OCI-LY7 (cell line): ENCODE measurements at regions not wholly inside any gene's neighbourhood (a gene's known extent, or its start where the extent isn't known, plus 50 kb on each side); places are given as distances from the start of the nearest gene placed in this dataset.

ENCODE experiments used
- EZH2phosphoT487 ChIP-seq: fragments of 200-600 bp; sonication (generic); IDR thresholded peaks from 2 replicates; pipeline ENCODE4 v1.6.1; 2018; ENCODE audit warnings: low read depth, borderline replicate concordance, mild to moderate bottlenecking, mixed run types, antibody characterized with exemption, low read length, moderate library complexity, mixed read lengths
- TF ChIP-seq, protein P1 (sequence below): fragments of 200-600 bp; sonication (generic); conservative IDR thresholded peaks from 2 replicates; pipeline ENCODE4 v1.5.1; 2014; ENCODE audit warnings: mild to moderate bottlenecking, antibody characterized with exemption, low read length, moderate library complexity, mixed read lengths

DNA sequence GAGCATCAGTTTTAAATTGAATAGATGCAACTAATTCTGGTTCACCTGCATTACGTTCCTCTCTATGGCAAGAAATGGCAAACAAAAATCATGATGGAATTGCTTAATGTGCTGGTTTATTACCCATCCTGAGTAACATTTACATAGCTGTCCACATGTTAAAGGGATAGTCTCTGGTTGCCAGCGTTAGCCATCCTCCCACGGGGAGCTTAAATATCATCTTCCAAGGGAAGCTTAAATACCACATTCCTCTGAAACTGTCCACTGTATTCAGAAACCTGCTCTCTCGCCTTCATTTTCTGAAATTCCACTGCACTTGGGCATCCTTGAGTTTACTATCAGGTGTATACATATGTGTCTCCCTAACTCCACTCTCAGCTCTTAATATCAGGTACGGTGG, 586.6 kb downstream of the TLL1 start:
- TF ChIP-seq, protein P1, sequence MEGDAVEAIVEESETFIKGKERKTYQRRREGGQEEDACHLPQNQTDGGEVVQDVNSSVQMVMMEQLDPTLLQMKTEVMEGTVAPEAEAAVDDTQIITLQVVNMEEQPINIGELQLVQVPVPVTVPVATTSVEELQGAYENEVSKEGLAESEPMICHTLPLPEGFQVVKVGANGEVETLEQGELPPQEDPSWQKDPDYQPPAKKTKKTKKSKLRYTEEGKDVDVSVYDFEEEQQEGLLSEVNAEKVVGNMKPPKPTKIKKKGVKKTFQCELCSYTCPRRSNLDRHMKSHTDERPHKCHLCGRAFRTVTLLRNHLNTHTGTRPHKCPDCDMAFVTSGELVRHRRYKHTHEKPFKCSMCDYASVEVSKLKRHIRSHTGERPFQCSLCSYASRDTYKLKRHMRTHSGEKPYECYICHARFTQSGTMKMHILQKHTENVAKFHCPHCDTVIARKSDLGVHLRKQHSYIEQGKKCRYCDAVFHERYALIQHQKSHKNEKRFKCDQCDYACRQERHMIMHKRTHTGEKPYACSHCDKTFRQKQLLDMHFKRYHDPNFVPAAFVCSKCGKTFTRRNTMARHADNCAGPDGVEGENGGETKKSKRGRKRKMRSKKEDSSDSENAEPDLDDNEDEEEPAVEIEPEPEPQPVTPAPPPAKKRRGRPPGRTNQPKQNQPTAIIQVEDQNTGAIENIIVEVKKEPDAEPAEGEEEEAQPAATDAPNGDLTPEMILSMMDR, result no peak
- TF ChIP-seq EZH2phosphoT487, result no peak
